ENCODE measurements at regions not wholly inside any gene's neighbourhood (a gene's known extent, or its start where the extent isn't known, plus 50 kb on each side); places are given as distances from the start of the nearest gene placed in this dataset.

GRCh38 chr2:83650898-83651297 is 808.2 kb downstream of the SUCLG1 start:
- no peak for DNase-seq (ENCODE audit: low spot score)

GRCh38 chr2:83650161-83650560 is 808.9 kb downstream of the SUCLG1 start:
- DNase-seq (ENCODE audit: low spot score): no peak

GRCh38 chr2:83640506-83640905 is 818.6 kb downstream of the SUCLG1 start:
- DNase-seq (ENCODE audit: low spot score): no peak

- DNase-seq (ENCODE audit: low spot score): no peak
Observed at GRCh38 chr2:83633423-83633822, 825.7 kb downstream of the SUCLG1 start.

- DNase-seq (ENCODE audit: low spot score): no peak
Observed at GRCh38 chr2:83630351-83630750, 828.7 kb downstream of the SUCLG1 start.

GRCh38 chr2:83615511-83615910 is 843.6 kb downstream of the SUCLG1 start:
- DNase-seq (ENCODE audit: low spot score): no peak

GRCh38 chr2:83613178-83613577 is 845.9 kb downstream of the SUCLG1 start:
- DNase-seq (ENCODE audit: low spot score): no peak

- DNase-seq (ENCODE audit: low spot score): no peak
Observed at GRCh38 chr2:83602753-83603152, 856.3 kb downstream of the SUCLG1 start.

GRCh38 chr2:83596592-83597282 is 862.3 kb downstream of the SUCLG1 start:
- no peak for DNase-seq (ENCODE audit: low spot score)

- no peak for DNase-seq (ENCODE audit: low spot score)
Observed at GRCh38 chr2:83595926-83596325, 863.2 kb downstream of the SUCLG1 start.

GRCh38 chr2:83595121-83595690 is 863.9 kb downstream of the SUCLG1 start:
- no peak for DNase-seq (ENCODE audit: low spot score)

- DNase-seq (ENCODE audit: low spot score): no peak
Observed at GRCh38 chr2:83594241-83595120, 864.6 kb downstream of the SUCLG1 start.

GRCh38 chr2:83587309-83587708 is 871.8 kb downstream of the SUCLG1 start:
- DNase-seq (ENCODE audit: low spot score): no peak

- no peak for DNase-seq (ENCODE audit: low spot score)
Observed at GRCh38 chr2:83585250-83585649, 873.8 kb downstream of the SUCLG1 start.

GRCh38 chr2:83584672-83585071 is 874.4 kb downstream of the SUCLG1 start:
- no peak for DNase-seq (ENCODE audit: low spot score)

- no peak for DNase-seq (ENCODE audit: low spot score)
Observed at GRCh38 chr2:83582589-83582988, 876.5 kb downstream of the SUCLG1 start.

- DNase-seq (ENCODE audit: low spot score): no peak
Observed at GRCh38 chr2:83579507-83579906, 879.6 kb downstream of the SUCLG1 start.

- no peak for DNase-seq (ENCODE audit: low spot score)
Observed at GRCh38 chr2:83578405-83578804, 880.7 kb downstream of the SUCLG1 start.

GRCh38 chr2:83574614-83575013 is 884.5 kb downstream of the SUCLG1 start:
- no peak for DNase-seq (ENCODE audit: low spot score)

- no peak for DNase-seq (ENCODE audit: low spot score)
Observed at GRCh38 chr2:83573060-83573459, 886.0 kb downstream of the SUCLG1 start.

GRCh38 chr2:83572400-83572799 is 886.7 kb downstream of the SUCLG1 start:
- no peak for DNase-seq (ENCODE audit: low spot score)

GRCh38 chr2:83567551-83567950 is 891.5 kb downstream of the SUCLG1 start:
- no peak for DNase-seq (ENCODE audit: low spot score)

GRCh38 chr2:83565626-83566025 is 893.5 kb downstream of the SUCLG1 start:
- no peak for DNase-seq (ENCODE audit: low spot score)

All from hematopoietic multipotent progenitor cell treated with erythropoietin and hydrocortisone succinate and interleukin-3 and kit ligand, for 15 days (in vitro differentiated cells).